NCI-H146 treated with DMSO at 0.1 percent for 48 hours (cell line): ENCODE measurements at regions not wholly inside any gene's neighbourhood (a gene's known extent, or its start where the extent isn't known, plus 50 kb on each side); places are given as distances from the start of the nearest gene placed in this dataset.
"Not testable (repeated sequence)": the region's sequence is repeated elsewhere in the genome, so short reads cannot be mapped to it uniquely, and the experiment has no call there.

Experiments used
- DNase-seq: peaks from one replicate; lab custom pipeline; 2025; ENCODE audit not compliant: unreplicated experiment; lab: John Stamatoyannopoulos, UW

GRCh38 chr3:61378311-61378710 lies 127.1 kb upstream of the FHIT start:
- DNase-seq: no peak

- no peak for DNase-seq
Observed at GRCh38 chr3:61381745-61382392, 130.6 kb upstream of the FHIT start.

- no peak for DNase-seq
Observed at GRCh38 chr3:61387817-61388216, 136.6 kb upstream of the FHIT start.

- DNase-seq: not testable (repeated sequence)
Observed at GRCh38 chr3:61393480-61393947, 142.3 kb upstream of the FHIT start.

GRCh38 chr3:61401359-61401758 lies 150.1 kb upstream of the FHIT start:
- no peak for DNase-seq

GRCh38 chr3:61407397-61407796 lies 154.0 kb upstream of the PTPRG start:
- DNase-seq: no peak

GRCh38 chr3:61409638-61410037 lies 151.7 kb upstream of the PTPRG start:
- DNase-seq: no peak

GRCh38 chr3:61410358-61410757 lies 151.0 kb upstream of the PTPRG start:
- DNase-seq: not testable (repeated sequence)

- DNase-seq: no peak
Observed at GRCh38 chr3:61411009-61411662, 150.2 kb upstream of the PTPRG start.

- no peak for DNase-seq
Observed at GRCh38 chr3:61414456-61414855, 146.9 kb upstream of the PTPRG start.

- peak; percentile 40 for DNase-seq
Observed at GRCh38 chr3:61415201-61415600, 146.2 kb upstream of the PTPRG start.

GRCh38 chr3:61416618-61417017 lies 144.8 kb upstream of the PTPRG start:
- DNase-seq: no peak

- DNase-seq: no peak
Observed at GRCh38 chr3:61417352-61417751, 144.0 kb upstream of the PTPRG start.

GRCh38 chr3:61420136-61420759 lies 141.1 kb upstream of the PTPRG start:
- no peak for DNase-seq

GRCh38 chr3:61422945-61423673 lies 138.3 kb upstream of the PTPRG start:
- DNase-seq: no peak

- no peak for DNase-seq
Observed at GRCh38 chr3:61425356-61425755, 136.0 kb upstream of the PTPRG start.

GRCh38 chr3:61429106-61429505 lies 132.3 kb upstream of the PTPRG start:
- DNase-seq: no peak

GRCh38 chr3:61434901-61435300 lies 126.5 kb upstream of the PTPRG start:
- DNase-seq: not testable (repeated sequence)

- DNase-seq: not testable (repeated sequence)
Observed at GRCh38 chr3:61435361-61435760, 126.0 kb upstream of the PTPRG start.

- DNase-seq: peak; percentile 18
Observed at GRCh38 chr3:61438253-61439121, 122.9 kb upstream of the PTPRG start.

- DNase-seq: peak; percentile 18
Observed at GRCh38 chr3:61439122-61439458, 122.3 kb upstream of the PTPRG start.
